Erythroblast (primary cell): ENCODE measurements at regions not wholly inside any gene's neighbourhood (a gene's known extent, or its start where the extent isn't known, plus 50 kb on each side); places are given as distances from the start of the nearest gene placed in this dataset.

Source experiments
- GATA1 ChIP-seq: IDR thresholded peaks from 2 replicates; pipeline ENCODE4 v1.6.1; 2011; ENCODE audit warnings: low read depth, mild to moderate bottlenecking, control low read depth, low read length, moderate library complexity
- POLR2A ChIP-seq: IDR thresholded peaks from 2 replicates; pipeline ENCODE4 v1.6.1; 2011; ENCODE audit warnings: mild to moderate bottlenecking, low read length

GRCh38 chr10:111261081-111261615, 184.3 kb downstream of the ADRA2A start:
- TF ChIP-seq POLR2A (no peak), GATA1 (no peak)
